Activated B cell treated with CpG ODN at 0.5 μM for 24 hours (primary cell): ENCODE measurements at regions not wholly inside any gene's neighbourhood (a gene's known extent, or its start where the extent isn't known, plus 50 kb on each side); places are given as distances from the start of the nearest gene placed in this dataset.

Source experiments
- ATAC-seq: fragments of 200-7000 bp; cut with Tn5 transposase; one replicate; pipeline ENCODE4 v1.10.0; 2021; ENCODE audit warnings: low read depth, mild to moderate bottlenecking, moderate library complexity
- CTCF ChIA-PET: fragments of 350-600 bp; sonication (Branson Sonifier 250); formaldehyde crosslinking; loops from one replicate; lab custom pipeline; 2021; ENCODE audit warnings: antibody characterized with exemption; lab: Charles Lee
- POLR2A ChIA-PET: fragments of 350-600 bp; sonication (Branson Sonifier 250); formaldehyde crosslinking; loops from one replicate; lab custom pipeline; 2021; ENCODE audit warnings: antibody characterized with exemption; lab: Charles Lee
- DNase-seq: peaks from one replicate; pipeline ENCODE4 v3.0.0; 2022
- H3K27ac Mint-ChIP-seq: one replicate; pipeline ENCODE4 v1.8.0; 2020; ENCODE audit warnings: mixed read lengths
- H3K27me3 Mint-ChIP-seq: one replicate; pipeline ENCODE4 v1.8.0; 2021; ENCODE audit warnings: mixed read lengths
- H3K36me3 Mint-ChIP-seq: one replicate; pipeline ENCODE4 v1.8.0; 2021; ENCODE audit warnings: low read depth, mixed read lengths
- H3K4me1 Mint-ChIP-seq: one replicate; pipeline ENCODE4 v1.8.0; 2021; ENCODE audit warnings: mixed read lengths
- H3K4me3 Mint-ChIP-seq: one replicate; pipeline ENCODE4 v1.8.0; 2020; ENCODE audit warnings: mild to moderate bottlenecking, mixed read lengths
- H3K9me3 Mint-ChIP-seq: one replicate; pipeline ENCODE4 v1.8.0; 2020; ENCODE audit warnings: mixed read lengths
- intact Hi-C: fragments of 100-400 bp; cut with micrococcal nuclease; formaldehyde crosslinking; loops from one replicate; pipeline ENCODE4 v1.15.1; 2024
- TF ChIP-seq, protein P1 (sequence below): fragments of 200-600 bp; IDR thresholded peaks from one replicate; pipeline ENCODE4 v1.8.0; 2022; ENCODE audit warnings: antibody characterized with exemption, mild to moderate bottlenecking

DNA sequence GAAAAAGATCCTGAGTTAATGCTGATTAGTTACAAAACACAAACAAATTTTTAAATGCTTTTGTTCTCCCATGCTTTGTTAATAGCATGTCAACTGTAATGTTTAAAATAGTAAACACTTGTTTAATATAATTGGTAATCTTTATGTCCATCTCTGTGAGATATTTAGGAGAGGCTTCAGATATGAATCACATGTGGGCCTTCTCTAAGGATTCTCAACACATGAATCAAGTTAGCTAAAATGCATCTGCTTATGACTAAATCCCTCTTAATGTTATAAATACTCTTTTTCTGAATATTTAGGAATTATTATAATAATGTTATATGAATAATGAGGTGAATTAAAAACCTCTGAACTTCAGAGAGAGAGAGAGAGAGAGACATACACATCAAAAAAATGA, 345.9 kb upstream of the MANEA start:
- H3K9me3 Mint-ChIP-seq: no peaks in the 10 kb centered on the region
- no peak overlapping the region for H3K4me3 Mint-ChIP-seq
- H3K27me3 Mint-ChIP-seq: no peaks in the 10 kb centered on the region
- no peaks in the 10 kb centered on the region for H3K36me3 Mint-ChIP-seq
- ATAC-seq: no peak
- POLR2A ChIA-PET: no interaction called here
- H3K4me1 Mint-ChIP-seq: no peaks in the 10 kb centered on the region
- CTCF ChIA-PET: no interaction called here
- intact Hi-C loops: no loop called here
- DNase-seq: no peak
- no peak overlapping the region for H3K27ac Mint-ChIP-seq
- TF ChIP-seq, protein P1, sequence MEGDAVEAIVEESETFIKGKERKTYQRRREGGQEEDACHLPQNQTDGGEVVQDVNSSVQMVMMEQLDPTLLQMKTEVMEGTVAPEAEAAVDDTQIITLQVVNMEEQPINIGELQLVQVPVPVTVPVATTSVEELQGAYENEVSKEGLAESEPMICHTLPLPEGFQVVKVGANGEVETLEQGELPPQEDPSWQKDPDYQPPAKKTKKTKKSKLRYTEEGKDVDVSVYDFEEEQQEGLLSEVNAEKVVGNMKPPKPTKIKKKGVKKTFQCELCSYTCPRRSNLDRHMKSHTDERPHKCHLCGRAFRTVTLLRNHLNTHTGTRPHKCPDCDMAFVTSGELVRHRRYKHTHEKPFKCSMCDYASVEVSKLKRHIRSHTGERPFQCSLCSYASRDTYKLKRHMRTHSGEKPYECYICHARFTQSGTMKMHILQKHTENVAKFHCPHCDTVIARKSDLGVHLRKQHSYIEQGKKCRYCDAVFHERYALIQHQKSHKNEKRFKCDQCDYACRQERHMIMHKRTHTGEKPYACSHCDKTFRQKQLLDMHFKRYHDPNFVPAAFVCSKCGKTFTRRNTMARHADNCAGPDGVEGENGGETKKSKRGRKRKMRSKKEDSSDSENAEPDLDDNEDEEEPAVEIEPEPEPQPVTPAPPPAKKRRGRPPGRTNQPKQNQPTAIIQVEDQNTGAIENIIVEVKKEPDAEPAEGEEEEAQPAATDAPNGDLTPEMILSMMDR: no peak

GRCh38 chr6:95232446-95232845, 344.9 kb upstream of the MANEA start:
- Mint-ChIP-seq H3K9me3 (no peaks in the 10 kb centered on the region), H3K27me3 (no peaks in the 10 kb centered on the region), H3K36me3 (no peaks in the 10 kb centered on the region), H3K4me1 (no peaks in the 10 kb centered on the region), H3K27ac (no peak overlapping the region), H3K4me3 (no peak overlapping the region)
- TF ChIP-seq, protein P1: no peak
- POLR2A ChIA-PET: no interaction called here
- intact Hi-C loops: no loop called here
- DNase-seq: no peak
- CTCF ChIA-PET: no interaction called here
- no peak for ATAC-seq

- intact Hi-C loops: no loop called here
- Mint-ChIP-seq H3K4me1 (no peaks in the 10 kb centered on the region), H3K27me3 (no peaks in the 10 kb centered on the region), H3K4me3 (no peak overlapping the region), H3K27ac (no peak overlapping the region), H3K36me3 (no peaks in the 10 kb centered on the region), H3K9me3 (no peaks in the 10 kb centered on the region)
- ChIA-PET POLR2A (no interaction called here), CTCF (no interaction called here)
- DNase-seq (no peak), ATAC-seq (no peak)
- TF ChIP-seq, protein P1: no peak
Measured at GRCh38 chr6:95233879-95234278, 343.5 kb upstream of the MANEA start.

- Mint-ChIP-seq H3K27ac (no peak overlapping the region), H3K36me3 (no peaks in the 10 kb centered on the region), H3K4me1 (no peaks in the 10 kb centered on the region), H3K9me3 (no peaks in the 10 kb centered on the region), H3K4me3 (no peak overlapping the region), H3K27me3 (no peaks in the 10 kb centered on the region)
- POLR2A ChIA-PET: no interaction called here
- DNase-seq: no peak
- CTCF ChIA-PET: no interaction called here
- ATAC-seq: no peak
- intact Hi-C loops: no loop called here
- TF ChIP-seq, protein P1: no peak
Measured at GRCh38 chr6:95240514-95240913, 336.8 kb upstream of the MANEA start.

GRCh38 chr6:95242560-95242959, 334.8 kb upstream of the MANEA start:
- DNase-seq: no peak
- Mint-ChIP-seq H3K27ac (no peak overlapping the region), H3K27me3 (no peaks in the 10 kb centered on the region), H3K4me3 (no peak overlapping the region), H3K4me1 (no peaks in the 10 kb centered on the region), H3K36me3 (no peaks in the 10 kb centered on the region), H3K9me3 (no peaks in the 10 kb centered on the region)
- intact Hi-C loops: no loop called here
- CTCF ChIA-PET: no interaction called here
- TF ChIP-seq, protein P1: no peak
- POLR2A ChIA-PET: no interaction called here
- no peak for ATAC-seq
